ENCODE measurements at regions not wholly inside any gene's neighbourhood (a gene's known extent, or its start where the extent isn't known, plus 50 kb on each side); places are given as distances from the start of the nearest gene placed in this dataset.
"Not testable (repeated sequence)": the region's sequence is repeated elsewhere in the genome, so short reads cannot be mapped to it uniquely, and the experiment has no call there.

- Histone ChIP-seq H3K4me3 (ENCODE audit: low read length) (no peak overlapping the region), H3K27ac (ENCODE audit: low read depth, low read length) (no peak overlapping the region), H3K36me3 (ENCODE audit: insufficient read depth, low read length) (no peaks in the 10 kb centered on the region), H3K4me1 (ENCODE audit: insufficient read depth, low read length) (peaks cover 18% of the 10 kb centered on the region), H3K27me3 (ENCODE audit: insufficient read depth, low read length) (no peaks in the 10 kb centered on the region), H3K9ac (ENCODE audit: low read depth, low read length) (no peak overlapping the region), H3K9me3 (ENCODE audit: insufficient read depth, low read depth, low read length) (peaks cover 19% of the 10 kb centered on the region; the same call in 1 of the 2 replicates)
- 81% methylated on average over 5 of the region's 5 CpGs for WGBS
Observed at GRCh38 chr12:68440068-68440581, 108.0 kb upstream of the MDM1 start.

- no peaks in the 10 kb centered on the region for H3K27me3 ChIP-seq (ENCODE audit: insufficient read depth, low read length)
- WGBS = 95% methylated on average over 1 of the region's 1 CpG
- peaks cover 26% of the 10 kb centered on the region for H3K4me1 ChIP-seq (ENCODE audit: insufficient read depth, low read length)
- H3K27ac ChIP-seq (ENCODE audit: low read depth, low read length) = no peak overlapping the region
- no peaks in the 10 kb centered on the region for H3K36me3 ChIP-seq (ENCODE audit: insufficient read depth, low read length)
- H3K4me3 ChIP-seq (ENCODE audit: low read length) = no peak overlapping the region
- H3K9me3 ChIP-seq (ENCODE audit: insufficient read depth, low read depth, low read length) = peaks cover 14% of the 10 kb centered on the region; the same call in 1 of the 2 replicates
- H3K9ac ChIP-seq (ENCODE audit: low read depth, low read length) = no peak overlapping the region
Observed at GRCh38 chr12:68441167-68441566, 109.0 kb upstream of the MDM1 start.

- peaks cover 14% of the 10 kb centered on the region; the same call in 1 of the 2 replicates for H3K9me3 ChIP-seq (ENCODE audit: insufficient read depth, low read depth, low read length)
- H3K36me3 ChIP-seq (ENCODE audit: insufficient read depth, low read length); H3K27ac ChIP-seq (ENCODE audit: low read depth, low read length); H3K4me3 ChIP-seq (ENCODE audit: low read length); H3K27me3 ChIP-seq (ENCODE audit: insufficient read depth, low read length); H3K9ac ChIP-seq (ENCODE audit: low read depth, low read length): not testable (repeated sequence)
- WGBS = 92% methylated on average over 3 of the region's 3 CpGs
- peaks cover 39% of the 10 kb centered on the region for H3K4me1 ChIP-seq (ENCODE audit: insufficient read depth, low read length)
Observed at GRCh38 chr12:68442353-68442972, 110.3 kb upstream of the MDM1 start.

GRCh38 chr12:68443695-68444094 is 111.5 kb upstream of the MDM1 start:
- H3K9me3 ChIP-seq (ENCODE audit: insufficient read depth, low read depth, low read length) = peaks cover 14% of the 10 kb centered on the region; the same call in 1 of the 2 replicates
- whole genome bisulfite sequencing = 87% methylated on average over 2 of the region's 2 CpGs
- not testable (repeated sequence) for H3K4me3 ChIP-seq (ENCODE audit: low read length); H3K9ac ChIP-seq (ENCODE audit: low read depth, low read length); H3K27me3 ChIP-seq (ENCODE audit: insufficient read depth, low read length); H3K36me3 ChIP-seq (ENCODE audit: insufficient read depth, low read length); H3K27ac ChIP-seq (ENCODE audit: low read depth, low read length)
- H3K4me1 ChIP-seq (ENCODE audit: insufficient read depth, low read length) = peaks cover 50% of the 10 kb centered on the region

GRCh38 chr12:68445824-68446223 is 113.7 kb upstream of the MDM1 start:
- Histone ChIP-seq H3K4me3 (ENCODE audit: low read length) (no peak overlapping the region), H3K4me1 (ENCODE audit: insufficient read depth, low read length) (peaks cover 33% of the 10 kb centered on the region), H3K27ac (ENCODE audit: low read depth, low read length) (no peak overlapping the region), H3K27me3 (ENCODE audit: insufficient read depth, low read length) (no peaks in the 10 kb centered on the region), H3K9ac (ENCODE audit: low read depth, low read length) (no peak overlapping the region), H3K9me3 (ENCODE audit: insufficient read depth, low read depth, low read length) (peaks cover 14% of the 10 kb centered on the region; the same call in 1 of the 2 replicates), H3K36me3 (ENCODE audit: insufficient read depth, low read length) (no peaks in the 10 kb centered on the region)
- WGBS = 73% methylated on average over 1 of the region's 1 CpG

- peak overlapping the region; percentile 22 for H3K27ac ChIP-seq (ENCODE audit: low read depth, low read length)
- H3K36me3 ChIP-seq (ENCODE audit: insufficient read depth, low read length) = no peaks in the 10 kb centered on the region
- H3K4me1 ChIP-seq (ENCODE audit: insufficient read depth, low read length) = peaks cover 38% of the 10 kb centered on the region
- WGBS = no CpG with 5 or more reads among the region's 1 CpG
- no peak overlapping the region for H3K4me3 ChIP-seq (ENCODE audit: low read length)
- no peaks in the 10 kb centered on the region for H3K27me3 ChIP-seq (ENCODE audit: insufficient read depth, low read length)
- no peak overlapping the region for H3K9ac ChIP-seq (ENCODE audit: low read depth, low read length)
- peaks cover 14% of the 10 kb centered on the region; the same call in 1 of the 2 replicates for H3K9me3 ChIP-seq (ENCODE audit: insufficient read depth, low read depth, low read length)
Observed at GRCh38 chr12:68446384-68446783, 114.2 kb upstream of the MDM1 start.

GRCh38 chr12:68446901-68447796 is 115.0 kb upstream of the MDM1 start:
- peak overlapping the region; percentile 34 for H3K27ac ChIP-seq (ENCODE audit: low read depth, low read length)

GRCh38 chr12:68447797-68448260 is 115.7 kb upstream of the MDM1 start:
- H3K27ac ChIP-seq (ENCODE audit: low read depth, low read length) = no peak overlapping the region
- no peak overlapping the region for H3K9ac ChIP-seq (ENCODE audit: low read depth, low read length)
- no peaks in the 10 kb centered on the region for H3K36me3 ChIP-seq (ENCODE audit: insufficient read depth, low read length)
- H3K4me1 ChIP-seq (ENCODE audit: insufficient read depth, low read length) = peaks cover 46% of the 10 kb centered on the region
- 73% methylated on average over 2 of the region's 2 CpGs for WGBS
- no peak overlapping the region for H3K4me3 ChIP-seq (ENCODE audit: low read length)
- peaks cover 14% of the 10 kb centered on the region; the same call in 1 of the 2 replicates for H3K9me3 ChIP-seq (ENCODE audit: insufficient read depth, low read depth, low read length)
- H3K27me3 ChIP-seq (ENCODE audit: insufficient read depth, low read length) = no peaks in the 10 kb centered on the region

More at GRCh38 chr12:68446901-68447796, 115.0 kb upstream of the MDM1 start:
- peak overlapping the region; percentile 27; the same call in 1 of the 2 replicates for H3K4me3 ChIP-seq (ENCODE audit: low read length)
- WGBS = 5% methylated on average over 6 of the region's 7 CpGs
- H3K4me1 ChIP-seq (ENCODE audit: insufficient read depth, low read length) = peaks cover 46% of the 10 kb centered on the region
- no peaks in the 10 kb centered on the region for H3K36me3 ChIP-seq (ENCODE audit: insufficient read depth, low read length)
- no peaks in the 10 kb centered on the region for H3K27me3 ChIP-seq (ENCODE audit: insufficient read depth, low read length)
- no peak overlapping the region for H3K9ac ChIP-seq (ENCODE audit: low read depth, low read length)
- H3K9me3 ChIP-seq (ENCODE audit: insufficient read depth, low read depth, low read length) = peaks cover 14% of the 10 kb centered on the region; the same call in 1 of the 2 replicates

GRCh38 chr12:68449196-68449595 is 117.0 kb upstream of the MDM1 start:
- Histone ChIP-seq H3K27me3 (ENCODE audit: insufficient read depth, low read length) (no peaks in the 10 kb centered on the region), H3K36me3 (ENCODE audit: insufficient read depth, low read length) (no peaks in the 10 kb centered on the region), H3K4me3 (ENCODE audit: low read length) (no peak overlapping the region), H3K9ac (ENCODE audit: low read depth, low read length) (no peak overlapping the region), H3K9me3 (ENCODE audit: insufficient read depth, low read depth, low read length) (peaks cover 6% of the 10 kb centered on the region; the same call in 1 of the 2 replicates), H3K27ac (ENCODE audit: low read depth, low read length) (no peak overlapping the region), H3K4me1 (ENCODE audit: insufficient read depth, low read length) (peaks cover 47% of the 10 kb centered on the region)
- 88% methylated on average over 1 of the region's 2 CpGs for WGBS

- Histone ChIP-seq H3K4me3 (ENCODE audit: low read length) (no peak overlapping the region), H3K9ac (ENCODE audit: low read depth, low read length) (no peak overlapping the region), H3K27me3 (ENCODE audit: insufficient read depth, low read length) (no peaks in the 10 kb centered on the region), H3K27ac (ENCODE audit: low read depth, low read length) (no peak overlapping the region), H3K9me3 (ENCODE audit: insufficient read depth, low read depth, low read length) (no peaks in the 10 kb centered on the region), H3K36me3 (ENCODE audit: insufficient read depth, low read length) (no peaks in the 10 kb centered on the region), H3K4me1 (ENCODE audit: insufficient read depth, low read length) (peaks cover 58% of the 10 kb centered on the region)
- WGBS = 100% methylated on average over 3 of the region's 3 CpGs
Observed at GRCh38 chr12:68450947-68451260, 118.7 kb upstream of the MDM1 start.

Measured in HUES64 (cell line).